ENCODE measurements at regions not wholly inside any gene's neighbourhood (a gene's known extent, or its start where the extent isn't known, plus 50 kb on each side); places are given as distances from the start of the nearest gene placed in this dataset.

DNA sequence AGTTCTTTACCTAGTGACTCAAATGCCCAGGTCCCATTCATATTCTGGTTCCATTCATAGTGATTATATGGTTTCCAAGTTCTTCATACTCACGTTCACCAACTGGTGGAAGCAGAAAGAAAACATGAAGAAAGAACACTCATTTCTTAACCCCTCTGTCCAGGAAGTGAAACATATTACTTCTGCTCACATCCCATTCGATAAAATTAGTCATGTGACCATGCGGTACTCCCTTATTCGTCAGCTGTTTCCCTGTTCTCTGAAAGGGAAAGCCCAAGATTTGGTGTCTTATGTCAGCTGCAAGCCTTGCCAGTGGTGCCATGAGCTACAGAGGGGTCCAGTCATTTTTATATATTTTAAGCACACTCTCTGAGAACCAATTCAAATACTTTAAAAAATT, 387.0 kb upstream of the DMAC1 start:
- DNase-seq, result no peak

GRCh38 chr9:8183618-8184017, 384.0 kb upstream of the DMAC1 start:
- no peak for DNase-seq

DNA sequence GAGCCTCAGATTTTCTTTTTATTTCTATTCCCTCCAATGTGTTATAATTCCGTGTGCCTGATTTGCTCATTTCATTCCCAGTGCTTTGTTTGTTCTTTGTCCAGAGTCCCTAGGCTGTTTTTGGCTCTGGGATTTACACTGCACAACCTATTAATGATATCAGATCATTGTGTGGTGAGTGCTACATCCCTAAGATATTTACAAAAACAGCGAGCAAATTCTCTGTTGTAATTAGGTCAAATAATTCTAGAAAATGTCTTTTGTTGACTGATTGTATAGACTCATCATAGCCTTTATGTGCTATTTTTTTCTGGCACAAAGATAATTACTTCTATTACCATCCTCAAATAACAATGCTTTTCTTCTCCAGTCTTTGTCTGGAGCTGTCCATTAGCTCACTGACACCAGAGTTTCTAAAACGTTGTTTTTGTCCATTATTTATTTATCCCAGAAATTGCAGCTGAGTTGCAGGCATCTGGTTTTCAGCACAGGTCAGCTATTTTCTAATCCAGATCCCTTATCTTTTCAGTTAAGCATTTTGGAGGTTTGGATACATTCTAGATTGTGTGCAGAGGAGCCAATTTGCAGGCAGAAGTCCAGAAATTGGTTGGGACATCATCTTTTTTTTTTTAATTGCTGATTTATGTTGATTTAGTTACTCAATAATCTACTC, 379.9 kb upstream of the DMAC1 start:
- DNase-seq, result peak; percentile 31

GRCh38 chr9:8172000-8172399, 372.4 kb upstream of the DMAC1 start:
- DNase-seq, result no peak

DNA sequence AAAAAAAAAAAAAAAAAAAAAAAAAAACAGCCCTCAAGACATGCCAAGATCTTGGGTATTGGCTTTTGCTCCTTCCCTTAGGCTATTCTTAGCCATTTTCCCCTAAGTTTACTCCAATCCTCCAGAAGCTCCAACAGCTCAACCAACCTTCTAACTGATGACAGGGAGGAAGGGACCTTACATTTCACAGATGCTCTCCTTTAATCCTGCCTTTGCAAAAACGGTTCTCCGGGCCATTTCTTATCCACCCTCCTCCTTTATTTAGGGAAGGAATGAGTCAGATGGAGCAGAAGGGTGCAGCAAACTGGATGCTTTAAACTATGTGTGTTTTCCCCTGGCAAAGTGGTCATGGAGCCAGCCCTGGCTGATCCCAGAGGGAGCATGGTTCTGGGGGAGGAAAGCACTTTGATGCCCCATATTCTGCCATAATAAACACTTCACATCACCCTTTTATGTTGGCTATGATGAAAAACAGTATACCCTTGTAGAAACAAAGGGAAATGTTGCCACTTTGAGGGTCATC, 369.4 kb upstream of the DMAC1 start:
- no peak for DNase-seq

DNA sequence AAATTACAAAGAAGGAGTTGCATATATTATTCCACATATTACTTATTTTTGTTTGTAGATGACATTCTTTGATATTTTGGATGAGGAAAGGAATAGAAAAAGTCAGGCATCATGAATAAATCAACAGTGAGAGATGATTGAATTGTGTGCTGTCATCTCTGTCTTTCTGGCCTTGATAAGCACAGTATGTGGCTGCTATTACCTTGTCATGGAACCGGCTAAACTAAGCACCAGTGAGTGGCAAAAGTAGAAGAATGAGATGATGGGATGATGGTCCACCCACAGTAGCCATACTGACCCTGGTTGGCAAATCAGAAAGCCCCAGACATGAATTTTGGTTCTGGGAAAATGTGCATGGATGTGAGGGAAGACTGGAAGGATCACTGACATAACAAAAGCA, 361.2 kb upstream of the DMAC1 start:
- DNase-seq, result no peak

- no peak for DNase-seq
These were observed 359.0 kb upstream of the DMAC1 start for GRCh38 chr9:8158574-8158973.

GRCh38 chr9:8157683-8158324, 358.2 kb upstream of the DMAC1 start:
- no peak for DNase-seq

GRCh38 chr9:8156346-8156745, 356.8 kb upstream of the DMAC1 start:
- DNase-seq, result no peak

DNA sequence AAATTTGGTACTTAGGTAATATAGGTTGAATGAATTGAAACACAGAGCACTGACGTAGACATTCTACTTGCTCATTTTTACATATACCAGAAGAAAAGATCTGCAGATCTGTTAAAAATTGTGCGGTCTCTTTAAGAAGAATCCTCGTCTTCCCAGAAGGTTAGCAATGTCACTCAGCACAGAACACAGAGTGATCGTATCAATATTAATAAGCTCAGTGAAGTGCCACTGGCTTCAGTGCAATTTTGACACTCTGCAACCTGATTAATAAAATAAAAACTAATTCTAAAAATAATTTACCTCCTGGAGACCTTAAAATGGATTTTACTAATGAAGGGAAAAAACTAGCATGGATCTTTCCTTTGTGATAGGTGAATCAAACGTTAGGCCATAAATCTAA, 356.1 kb upstream of the DMAC1 start:
- no peak for DNase-seq

DNA sequence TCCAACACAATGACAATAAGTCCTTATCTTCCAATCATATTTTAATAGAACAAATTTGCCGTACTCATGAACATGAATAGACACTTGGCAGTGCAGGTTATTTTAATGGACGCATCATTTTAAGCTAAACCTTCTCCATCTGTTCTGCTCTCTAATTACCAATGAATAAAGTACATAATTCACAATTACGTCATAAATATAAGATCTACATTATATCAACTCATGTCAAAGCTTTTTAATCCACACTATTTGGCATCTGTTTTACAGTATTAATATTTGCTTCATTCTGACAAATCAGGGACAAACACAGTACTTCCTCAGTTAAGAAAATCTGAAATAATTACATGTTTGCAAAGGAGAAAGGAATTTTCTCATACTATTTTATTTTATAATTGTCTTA, 344.1 kb upstream of the DMAC1 start:
- no peak for DNase-seq

- DNase-seq, result no peak
These were observed 341.0 kb upstream of the DMAC1 start for GRCh38 chr9:8140557-8140956.

DNA sequence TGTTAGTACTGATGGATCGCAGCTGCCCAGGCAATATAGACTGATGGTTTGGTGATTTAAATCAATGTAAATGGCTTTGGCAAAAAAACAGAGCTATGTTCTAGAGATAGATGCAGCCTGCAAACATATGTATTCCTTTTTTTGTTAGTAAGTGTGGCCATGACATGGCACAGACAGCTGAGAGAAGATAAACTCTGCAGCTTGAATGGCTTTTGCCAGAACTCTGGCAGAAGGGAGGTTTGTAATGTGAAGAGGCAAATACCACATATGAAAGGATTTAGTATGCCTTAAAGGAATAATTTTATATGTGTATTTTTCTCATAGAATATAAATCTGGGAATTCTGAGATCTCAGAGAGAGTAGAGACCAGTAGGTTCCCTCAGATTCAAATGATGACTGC, 340.2 kb upstream of the DMAC1 start:
- no peak for DNase-seq

GRCh38 chr9:8136477-8136876, 336.9 kb upstream of the DMAC1 start:
- DNase-seq, result no peak

GRCh38 chr9:8134635-8135034, 335.1 kb upstream of the DMAC1 start:
- DNase-seq, result no peak

GRCh38 chr9:8133606-8134005, 334.0 kb upstream of the DMAC1 start:
- no peak for DNase-seq

- no peak for DNase-seq
These were observed 316.0 kb upstream of the DMAC1 start for GRCh38 chr9:8115570-8115969.

DNA sequence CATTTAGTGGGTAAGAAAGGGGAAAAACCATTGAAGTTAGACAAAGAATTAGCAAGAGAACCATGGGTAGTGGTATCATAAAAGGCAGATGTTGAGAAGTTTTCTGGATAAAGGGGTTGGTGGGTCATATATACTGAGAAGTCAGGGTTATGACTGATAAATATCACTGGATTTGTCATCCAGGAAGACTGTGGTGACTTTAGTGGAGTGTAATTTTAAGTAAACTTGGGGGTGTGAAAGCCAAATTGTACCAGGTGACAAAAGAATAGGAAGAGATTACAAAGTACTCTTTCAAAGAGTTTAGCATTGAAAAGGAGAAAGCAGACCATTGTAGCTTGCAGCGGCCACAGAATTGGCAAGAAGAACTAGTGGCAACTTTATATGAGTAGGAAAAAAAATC, 315.2 kb upstream of the DMAC1 start:
- DNase-seq, result no peak

- DNase-seq, result no peak
These were observed 306.8 kb upstream of the DMAC1 start for GRCh38 chr9:8106362-8106761.

GRCh38 chr9:8101607-8102006, 302.0 kb upstream of the DMAC1 start:
- no peak for DNase-seq

DNA sequence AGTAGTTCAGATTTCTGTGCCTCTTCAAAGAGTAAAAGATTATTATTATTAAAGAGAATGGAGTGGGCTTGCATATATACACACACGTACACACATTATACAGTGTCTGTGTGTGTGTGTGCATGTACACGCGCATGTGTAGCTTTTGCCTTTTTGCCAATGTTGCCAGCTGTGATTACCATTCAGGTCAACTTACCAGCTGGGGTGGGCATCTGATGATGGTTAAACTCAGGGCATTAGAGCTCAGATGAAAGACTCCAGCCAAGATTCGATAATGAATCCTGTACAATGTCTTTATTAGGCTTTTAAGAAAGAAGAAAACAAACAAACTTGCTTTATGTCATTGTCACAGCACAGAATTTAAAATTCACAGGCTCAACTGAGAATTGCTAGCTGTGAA, 296.5 kb upstream of the DMAC1 start:
- DNase-seq, result peak; percentile 59

- peak; percentile 92 for DNase-seq
These were observed 296.1 kb upstream of the DMAC1 start for GRCh38 chr9:8095672-8096086.

DNA sequence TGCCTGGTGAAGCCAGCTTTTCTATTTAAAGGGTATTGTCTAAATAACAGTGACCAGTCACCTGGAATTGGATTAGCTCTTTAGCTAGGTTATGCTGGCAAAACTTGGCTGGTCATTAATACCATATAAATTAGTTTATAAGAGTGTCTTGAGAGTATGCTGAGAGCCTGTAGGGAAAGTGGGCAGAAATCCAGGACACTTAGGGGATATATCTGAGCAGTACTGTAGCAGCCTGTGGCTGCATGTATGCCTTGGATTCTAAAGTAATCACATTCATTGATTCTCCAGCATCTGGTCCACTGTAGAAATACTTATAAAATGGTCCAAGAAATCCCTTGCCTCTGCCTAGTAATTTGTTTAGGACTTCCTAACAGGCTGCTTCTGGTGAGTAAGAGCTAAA, 288.9 kb upstream of the DMAC1 start:
- no peak for DNase-seq

- peak; percentile 89 for DNase-seq
These were observed 286.4 kb upstream of the DMAC1 start for GRCh38 chr9:8085986-8086385.

DNA sequence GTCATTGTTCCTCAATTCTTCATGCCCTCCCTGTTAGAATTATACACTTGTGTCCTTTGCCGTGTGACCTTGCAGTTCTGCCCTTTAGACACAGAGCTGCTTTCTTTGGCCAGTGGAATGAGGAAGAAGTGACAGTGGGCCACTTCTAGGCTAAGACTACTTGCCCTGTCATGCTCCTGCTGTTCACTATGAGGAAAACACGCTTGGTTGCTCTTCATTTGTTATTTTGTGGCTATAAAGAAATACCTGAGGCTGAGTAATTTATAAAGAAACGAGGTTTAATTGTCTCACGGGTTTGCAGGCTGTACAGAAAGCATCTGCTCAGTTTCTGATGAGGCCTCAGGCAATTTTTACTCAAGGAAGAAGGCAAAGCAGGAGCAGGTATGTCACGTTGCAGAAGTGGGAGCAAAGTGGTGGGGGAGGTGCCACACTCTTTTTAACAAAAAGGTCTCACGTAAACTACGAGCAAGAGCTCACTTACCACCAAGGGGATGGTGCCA, 279.1 kb upstream of the DMAC1 start:
- no peak for DNase-seq

Measured in NCI-H774 (cell line).